ENCODE measurements at regions not wholly inside any gene's neighbourhood (a gene's known extent, or its start where the extent isn't known, plus 50 kb on each side); places are given as distances from the start of the nearest gene placed in this dataset.
A peak's percentile ranks its signal among the peaks of the same experiment; 100 is the strongest.
"Not testable (repeated sequence)": the region's sequence is repeated elsewhere in the genome, so short reads cannot be mapped to it uniquely, and the experiment has no call there.

- not testable (repeated sequence) for ATAC-seq
Observed at GRCh38 chr7:9919-10318, 182.5 kb upstream of the FAM20C start.

DNA sequence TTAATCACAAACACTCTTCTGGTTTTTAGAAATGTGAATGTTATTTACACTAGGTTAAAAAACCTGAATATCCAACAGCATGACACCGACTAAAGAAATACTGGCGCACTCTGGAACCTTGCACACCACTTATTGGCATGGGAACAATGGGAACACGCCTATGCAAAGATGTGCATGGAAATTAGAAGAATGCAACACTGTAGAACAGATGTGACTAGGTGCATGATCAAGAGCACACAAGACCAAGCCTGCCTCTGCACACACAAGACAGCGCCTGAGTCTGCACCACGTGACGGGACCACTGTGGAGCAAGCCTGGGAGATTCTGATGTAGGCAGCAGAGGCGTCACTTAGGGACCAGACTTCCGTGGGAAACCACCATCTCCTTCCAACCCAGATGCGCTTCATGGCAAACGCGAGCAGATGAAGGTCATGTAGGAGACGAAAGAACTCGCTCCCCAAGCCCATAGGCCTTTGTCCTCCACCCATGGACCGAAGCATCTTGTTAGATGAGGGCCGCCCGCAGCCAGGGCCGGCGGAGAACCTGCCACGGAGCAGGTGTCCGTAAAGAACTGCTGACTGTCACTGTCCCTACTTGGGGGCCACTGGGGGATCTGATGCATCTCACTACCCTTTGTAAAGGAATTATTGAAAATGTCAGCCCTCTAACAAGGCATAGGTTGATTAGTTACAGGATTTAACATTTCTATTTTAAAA lies 159.6 kb upstream of the FAM20C start:
- not testable (repeated sequence) for ATAC-seq

- not testable (repeated sequence) for ATAC-seq
Observed at GRCh38 chr7:35121-35541, 157.2 kb upstream of the FAM20C start.

- not testable (repeated sequence) for ATAC-seq
Observed at GRCh38 chr7:36539-36938, 155.8 kb upstream of the FAM20C start.

GRCh38 chr7:37656-38055 lies 154.7 kb upstream of the FAM20C start:
- not testable (repeated sequence) for ATAC-seq

DNA sequence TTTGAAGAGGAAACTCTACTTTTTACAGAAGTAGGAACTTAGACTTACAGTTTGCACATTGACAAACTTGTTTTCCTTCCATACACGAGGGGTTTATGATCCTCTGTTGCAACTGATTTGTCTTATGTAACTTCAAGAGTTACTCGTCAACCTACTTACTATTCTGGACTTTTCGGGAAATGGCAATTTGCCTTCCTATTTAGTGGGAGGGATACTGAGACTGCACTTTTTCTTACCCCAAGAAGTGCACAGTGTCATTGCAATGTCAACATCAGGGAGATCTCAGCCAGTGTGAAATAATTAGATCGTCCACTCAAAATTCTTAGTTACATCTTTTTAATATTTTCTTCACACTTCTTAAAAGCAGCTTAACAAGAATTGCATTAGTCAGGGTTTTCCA lies 153.9 kb upstream of the FAM20C start:
- ATAC-seq = not testable (repeated sequence)

GRCh38 chr7:39984-40740 lies 152.2 kb upstream of the FAM20C start:
- peak; percentile 53; the same call in 1 of the 3 replicates for ATAC-seq

- TF ChIP-seq ZFP3 (CRISPR knock-in tag; IDR thresholded peaks at IDR 0.05) = no peak
- no peak for TF ChIP-seq ZNF8 (CRISPR knock-in tag; IDR thresholded peaks at IDR 0.05)
- TF ChIP-seq BACH2 (CRISPR knock-in tag; IDR thresholded peaks at IDR 0.05; ENCODE audit: borderline replicate concordance) = no peak
- no peak for TF ChIP-seq CSRNP3 (CRISPR knock-in tag; IDR thresholded peaks at IDR 0.05)
- TF ChIP-seq PPARA (CRISPR knock-in tag; IDR thresholded peaks at IDR 0.05; ENCODE audit: borderline replicate concordance) = no peak
- TF ChIP-seq RARB (CRISPR knock-in tag; IDR thresholded peaks at IDR 0.05) = no peak
- no peak for ATAC-seq
Observed at GRCh38 chr7:40799-41750, 151.3 kb upstream of the FAM20C start.

GRCh38 chr7:41917-42565 lies 150.3 kb upstream of the FAM20C start:
- no peak for ATAC-seq
- TF ChIP-seq CSRNP3 (CRISPR knock-in tag; IDR thresholded peaks at IDR 0.05) (no peak), ZNF8 (CRISPR knock-in tag; IDR thresholded peaks at IDR 0.05) (no peak), ZFP30 (CRISPR knock-in tag; IDR thresholded peaks at IDR 0.05) (no peak), ZFP3 (CRISPR knock-in tag; IDR thresholded peaks at IDR 0.05) (no peak), ZNF70 (CRISPR knock-in tag; IDR thresholded peaks at IDR 0.05) (no peak), TOX (CRISPR knock-in tag; IDR thresholded peaks at IDR 0.05; ENCODE audit: borderline replicate concordance) (no peak), ZNF565 (CRISPR knock-in tag; conservative IDR thresholded peaks at IDR 0.05; ENCODE audit: low read depth) (no peak), CSDC2 (CRISPR knock-in tag; IDR thresholded peaks at IDR 0.05) (no peak), ARNTL (CRISPR knock-in tag; IDR thresholded peaks at IDR 0.05; ENCODE audit: borderline replicate concordance, low read depth) (no peak), ZC3H10 (CRISPR knock-in tag; IDR thresholded peaks at IDR 0.05) (no peak), BACH2 (CRISPR knock-in tag; IDR thresholded peaks at IDR 0.05; ENCODE audit: borderline replicate concordance) (no peak), PATZ1 (CRISPR knock-in tag; IDR thresholded peaks at IDR 0.05; ENCODE audit: borderline replicate concordance) (no peak), RARB (CRISPR knock-in tag; IDR thresholded peaks at IDR 0.05) (no peak), TCF4 (CRISPR knock-in tag; IDR thresholded peaks at IDR 0.05; ENCODE audit: borderline replicate concordance) (no peak)
- TF ChIP-seq, protein P1, sequence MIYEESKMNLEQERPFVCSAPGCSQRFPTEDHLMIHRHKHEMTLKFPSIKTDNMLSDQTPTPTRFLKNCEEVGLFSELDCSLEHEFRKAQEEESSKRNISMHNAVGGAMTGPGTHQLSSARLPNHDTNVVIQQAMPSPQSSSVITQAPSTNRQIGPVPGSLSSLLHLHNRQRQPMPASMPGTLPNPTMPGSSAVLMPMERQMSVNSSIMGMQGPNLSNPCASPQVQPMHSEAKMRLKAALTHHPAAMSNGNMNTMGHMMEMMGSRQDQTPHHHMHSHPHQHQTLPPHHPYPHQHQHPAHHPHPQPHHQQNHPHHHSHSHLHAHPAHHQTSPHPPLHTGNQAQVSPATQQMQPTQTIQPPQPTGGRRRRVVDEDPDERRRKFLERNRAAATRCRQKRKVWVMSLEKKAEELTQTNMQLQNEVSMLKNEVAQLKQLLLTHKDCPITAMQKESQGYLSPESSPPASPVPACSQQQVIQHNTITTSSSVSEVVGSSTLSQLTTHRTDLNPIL (CRISPR knock-in tag; IDR thresholded peaks at IDR 0.05; ENCODE audit: low read depth) = no peak
